Body of pancreas (tissue), 4 donors: ENCODE measurements at regions not wholly inside any gene's neighbourhood (a gene's known extent, or its start where the extent isn't known, plus 50 kb on each side); places are given as distances from the start of the nearest gene placed in this dataset.

Experiments
- CTCF ChIP-seq, 7 experiments: fragments of 450-650 bp in 4 of 7; fragments of 200-600 bp in 3 of 7; sonication (generic) in 3 of 7; IDR thresholded peaks; one replicate each; pipeline ENCODE4 v1.5.1; 2016 to 2019; ENCODE audit warnings: antibody characterized with exemption in 7 of 7
- POLR2A ChIP-seq, 3 donors: fragments of 450-650 bp; IDR thresholded peaks; one replicate each; pipeline ENCODE4 v1.6.1; 2016; ENCODE audit warnings: antibody characterized with exemption in 3 of 3, mild to moderate bottlenecking in 2 of 3

GRCh38 chr5:105754056-105754455 lies 1916.7 kb downstream of the EFNA5 start:
- TF ChIP-seq CTCF (IDR thresholded peaks at IDR 0.05) (no peak), POLR2A (IDR thresholded peaks at IDR 0.05) (no peak)
